Gastroesophageal sphincter (tissue), 3 donors: ENCODE measurements at regions not wholly inside any gene's neighbourhood (a gene's known extent, or its start where the extent isn't known, plus 50 kb on each side); places are given as distances from the start of the nearest gene placed in this dataset.

ENCODE experiments used
- EP300 ChIP-seq: sonication (generic); formaldehyde crosslinking; IDR thresholded peaks from one replicate; pipeline ENCODE4 v1.6.1; 2017; ENCODE audit warnings: antibody characterized with exemption, mild to moderate bottlenecking
- TF ChIP-seq, protein P1 (sequence below), 4 experiments: fragments of 200-600 bp in 2 of 4; fragments of 450-650 bp in 2 of 4; sonication (generic) in 1 of 4; IDR thresholded peaks; one replicate each; pipeline ENCODE4 v1.5.1; 2017 to 2019; ENCODE audit warnings: antibody characterized with exemption in 4 of 4, mild to moderate bottlenecking in 2 of 4, moderate library complexity in 2 of 4

DNA sequence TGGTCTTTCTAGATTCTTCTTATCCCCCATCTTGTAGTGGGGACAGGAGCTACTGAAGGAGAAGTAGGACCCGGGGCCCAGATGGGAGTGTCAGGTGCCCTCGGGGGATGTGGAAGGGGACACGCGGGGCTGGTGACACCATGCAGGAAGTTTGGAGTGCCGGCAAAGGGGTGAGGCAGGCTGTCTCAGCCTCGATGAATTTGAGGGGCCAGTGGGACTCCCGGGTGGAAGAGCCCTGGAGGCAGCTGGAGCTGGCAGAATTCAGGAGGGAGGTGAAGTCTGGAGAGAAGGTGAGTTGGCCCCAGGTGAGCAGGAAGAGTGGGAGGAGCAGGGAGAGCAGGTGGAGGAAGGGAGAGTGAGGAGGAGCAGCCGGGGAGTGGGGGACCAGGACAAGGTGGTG lies 101.7 kb downstream of the CPZ start:
- TF ChIP-seq, protein P1, sequence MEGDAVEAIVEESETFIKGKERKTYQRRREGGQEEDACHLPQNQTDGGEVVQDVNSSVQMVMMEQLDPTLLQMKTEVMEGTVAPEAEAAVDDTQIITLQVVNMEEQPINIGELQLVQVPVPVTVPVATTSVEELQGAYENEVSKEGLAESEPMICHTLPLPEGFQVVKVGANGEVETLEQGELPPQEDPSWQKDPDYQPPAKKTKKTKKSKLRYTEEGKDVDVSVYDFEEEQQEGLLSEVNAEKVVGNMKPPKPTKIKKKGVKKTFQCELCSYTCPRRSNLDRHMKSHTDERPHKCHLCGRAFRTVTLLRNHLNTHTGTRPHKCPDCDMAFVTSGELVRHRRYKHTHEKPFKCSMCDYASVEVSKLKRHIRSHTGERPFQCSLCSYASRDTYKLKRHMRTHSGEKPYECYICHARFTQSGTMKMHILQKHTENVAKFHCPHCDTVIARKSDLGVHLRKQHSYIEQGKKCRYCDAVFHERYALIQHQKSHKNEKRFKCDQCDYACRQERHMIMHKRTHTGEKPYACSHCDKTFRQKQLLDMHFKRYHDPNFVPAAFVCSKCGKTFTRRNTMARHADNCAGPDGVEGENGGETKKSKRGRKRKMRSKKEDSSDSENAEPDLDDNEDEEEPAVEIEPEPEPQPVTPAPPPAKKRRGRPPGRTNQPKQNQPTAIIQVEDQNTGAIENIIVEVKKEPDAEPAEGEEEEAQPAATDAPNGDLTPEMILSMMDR (IDR thresholded peaks at IDR 0.05): no peak
- no peak for TF ChIP-seq EP300
